Glutamatergic neuron (in vitro differentiated cells): ENCODE measurements at regions not wholly inside any gene's neighbourhood (a gene's known extent, or its start where the extent isn't known, plus 50 kb on each side); places are given as distances from the start of the nearest gene placed in this dataset.
"Not testable (repeated sequence)": the region's sequence is repeated elsewhere in the genome, so short reads cannot be mapped to it uniquely, and the experiment has no call there.

Experiments
- DNase-seq: peaks from one replicate; pipeline ENCODE4 v3.0.0; 2022
- H3K27ac Mint-ChIP-seq: one replicate; pipeline ENCODE4 v1.8.0; 2020; ENCODE audit warnings: mild to moderate bottlenecking, mixed read lengths, inconsistent platforms; ENCODE audit not compliant: unreplicated experiment
- H3K27me3 Mint-ChIP-seq: one replicate; pipeline ENCODE4 v1.8.0; 2020; ENCODE audit warnings: mild to moderate bottlenecking, moderate library complexity, mixed read lengths, inconsistent platforms; ENCODE audit not compliant: unreplicated experiment
- H3K36me3 Mint-ChIP-seq: one replicate; pipeline ENCODE4 v1.8.0; 2020; ENCODE audit warnings: mild to moderate bottlenecking, mixed read lengths, inconsistent platforms; ENCODE audit not compliant: unreplicated experiment
- H3K4me1 Mint-ChIP-seq: one replicate; pipeline ENCODE4 v1.8.0; 2020; ENCODE audit warnings: mild to moderate bottlenecking, low read depth, mixed read lengths, inconsistent platforms; ENCODE audit not compliant: unreplicated experiment
- H3K4me3 Mint-ChIP-seq: one replicate; pipeline ENCODE4 v1.8.0; 2020; ENCODE audit warnings: mild to moderate bottlenecking, mixed read lengths, inconsistent platforms; ENCODE audit not compliant: unreplicated experiment
- H3K9me3 Mint-ChIP-seq: one replicate; pipeline ENCODE4 v1.8.0; 2020; ENCODE audit warnings: mild to moderate bottlenecking, moderate library complexity, mixed read lengths, inconsistent platforms; ENCODE audit not compliant: unreplicated experiment
- CTCF ChIP-seq: fragments of 200-600 bp; sonication (generic); IDR thresholded peaks from one replicate; pipeline ENCODE4 v1.5.0; 2021; ENCODE audit not compliant: partially characterized antibody, unreplicated experiment

DNA sequence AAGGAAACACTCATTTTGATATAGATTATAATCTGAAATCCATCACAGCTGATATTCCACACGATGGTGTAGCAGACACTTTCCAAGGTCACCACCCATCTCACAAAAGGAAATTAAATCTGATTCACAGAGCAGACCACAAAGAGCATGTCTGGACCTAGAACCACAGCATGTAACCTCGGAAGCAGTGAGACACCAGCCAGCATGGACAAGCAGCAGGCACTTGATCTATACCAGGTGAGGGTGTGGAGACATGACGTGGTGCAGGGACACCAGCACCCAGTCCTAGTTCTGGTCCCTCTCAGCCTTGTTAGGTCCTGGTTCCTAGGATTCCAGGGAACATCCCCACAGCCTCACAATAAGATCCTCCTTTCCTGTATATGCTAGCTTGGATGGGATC, 81.9 kb upstream of the FBXO28 start:
- DNase-seq, H3K27ac Mint-ChIP-seq, H3K9me3 Mint-ChIP-seq, H3K36me3 Mint-ChIP-seq, H3K4me1 Mint-ChIP-seq, H3K4me3 Mint-ChIP-seq, H3K27me3 Mint-ChIP-seq: not testable (repeated sequence)

DNA sequence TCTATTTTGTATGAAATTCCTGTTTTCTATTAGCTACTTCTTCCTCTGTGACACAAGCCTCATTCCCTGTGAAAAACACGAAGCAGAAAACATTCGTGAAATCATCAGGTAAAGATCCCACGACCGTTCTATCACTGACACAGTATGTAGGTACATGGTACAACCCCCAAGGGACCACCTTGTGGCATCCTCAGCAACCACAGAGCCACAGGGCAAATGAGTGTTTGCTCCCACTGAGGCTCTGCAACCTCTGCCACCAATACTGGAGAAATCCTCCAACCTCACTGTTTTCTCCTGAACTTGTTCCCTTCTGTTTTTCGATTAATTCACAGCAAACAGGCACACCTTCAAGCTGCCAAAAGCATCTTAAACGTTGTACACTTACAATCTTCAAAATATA, 83.7 kb upstream of the FBXO28 start:
- H3K4me1 Mint-ChIP-seq, H3K36me3 Mint-ChIP-seq, H3K4me3 Mint-ChIP-seq, H3K9me3 Mint-ChIP-seq, H3K27me3 Mint-ChIP-seq, DNase-seq, H3K27ac Mint-ChIP-seq: not testable (repeated sequence)

DNA sequence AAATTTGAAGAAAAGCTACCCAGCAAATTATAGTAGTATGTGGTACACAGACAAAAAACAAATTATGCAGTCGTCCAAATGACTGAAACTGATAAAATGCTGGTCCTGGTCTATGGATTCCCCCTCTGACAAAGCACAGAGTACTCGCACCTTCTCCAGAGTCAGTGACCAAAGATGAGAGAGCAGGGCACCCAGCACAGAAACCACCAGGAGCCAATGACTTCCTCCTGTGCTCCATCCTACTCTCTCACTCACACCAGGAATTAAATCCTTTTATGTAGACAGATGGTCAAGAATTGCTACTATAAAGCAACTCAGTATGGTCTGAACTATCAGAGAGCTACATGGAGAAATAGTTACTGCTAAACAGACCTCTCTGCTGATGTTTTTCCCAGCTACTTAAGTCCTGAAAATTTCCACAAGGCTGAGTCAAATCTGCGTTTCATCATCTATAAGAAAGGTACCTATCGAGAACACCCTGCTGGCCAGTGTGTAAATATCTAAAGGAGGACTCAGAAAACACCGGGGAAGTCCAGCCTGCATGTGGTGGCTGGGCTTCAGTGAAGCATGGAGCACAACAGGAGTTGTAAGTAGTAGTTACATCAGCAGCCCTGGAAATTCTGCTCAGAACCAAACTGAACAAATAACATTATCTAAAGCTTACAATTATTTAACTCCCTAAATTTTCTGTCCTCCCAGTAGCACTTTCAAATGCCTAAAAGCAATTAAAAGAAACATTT, 84.5 kb upstream of the FBXO28 start:
- H3K27ac Mint-ChIP-seq, H3K4me3 Mint-ChIP-seq, H3K36me3 Mint-ChIP-seq, H3K9me3 Mint-ChIP-seq, H3K27me3 Mint-ChIP-seq, DNase-seq, H3K4me1 Mint-ChIP-seq: not testable (repeated sequence)

- not testable (repeated sequence) for DNase-seq, H3K9me3 Mint-ChIP-seq, H3K4me3 Mint-ChIP-seq, H3K36me3 Mint-ChIP-seq, H3K27ac Mint-ChIP-seq, H3K4me1 Mint-ChIP-seq, H3K27me3 Mint-ChIP-seq
These were observed 85.1 kb upstream of the FBXO28 start for GRCh38 chr1:224028802-224029201.

DNA sequence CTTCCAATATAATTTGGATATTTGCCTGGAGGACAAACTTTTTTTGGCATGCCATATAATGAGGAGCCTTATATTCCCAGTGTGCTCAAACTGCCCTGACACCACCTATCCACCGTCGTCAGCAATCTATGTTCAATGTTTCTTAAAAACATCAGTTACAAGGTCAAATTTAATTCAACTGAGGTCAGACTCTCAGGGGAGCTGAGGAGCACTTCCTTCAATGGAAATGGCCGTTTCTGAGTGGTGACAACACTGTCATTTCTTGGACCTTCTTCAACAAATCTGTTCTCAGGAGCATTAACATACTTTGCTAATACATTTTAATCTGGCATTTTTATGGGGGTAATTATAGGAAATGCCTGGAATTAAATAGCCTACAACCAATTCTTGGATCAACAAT, 90.8 kb upstream of the FBXO28 start:
- H3K27me3 Mint-ChIP-seq, H3K4me3 Mint-ChIP-seq, H3K36me3 Mint-ChIP-seq, H3K27ac Mint-ChIP-seq, H3K9me3 Mint-ChIP-seq, DNase-seq, H3K4me1 Mint-ChIP-seq: not testable (repeated sequence)

DNA sequence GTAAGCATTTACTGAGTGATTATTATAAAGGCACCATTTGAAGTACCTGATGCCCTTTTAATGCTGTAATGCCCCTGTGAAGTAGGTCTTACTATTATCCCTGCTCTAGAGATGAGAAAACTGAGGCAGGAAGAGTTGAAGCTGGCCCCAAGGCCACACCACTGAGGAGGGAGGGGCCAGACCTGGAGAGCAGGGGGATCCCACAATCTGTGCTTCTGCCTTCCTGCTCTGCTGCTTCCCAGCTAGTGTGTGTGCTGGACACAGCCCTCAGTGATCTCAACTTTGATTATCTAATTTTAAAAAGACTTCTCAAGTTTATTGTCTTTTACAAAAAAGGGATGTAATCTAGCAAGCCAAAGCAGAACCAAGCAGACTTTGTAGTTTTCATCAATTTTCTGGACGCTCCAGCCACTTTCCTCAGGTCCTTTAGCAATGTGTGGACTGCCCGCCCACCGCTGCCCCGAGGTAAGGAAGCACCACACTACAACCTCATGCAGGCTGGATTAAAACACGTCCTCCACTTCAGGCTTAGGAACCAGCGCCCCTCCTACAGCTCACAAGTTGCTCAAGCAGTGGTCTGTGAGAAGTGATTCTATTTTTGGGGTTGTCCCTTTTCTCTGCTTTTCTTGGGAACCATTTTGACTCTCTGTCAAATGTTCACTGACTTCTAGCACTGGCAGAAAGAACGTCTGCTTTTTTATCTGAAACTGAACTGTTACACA, 91.5 kb upstream of the FBXO28 start:
- H3K27ac Mint-ChIP-seq, H3K4me3 Mint-ChIP-seq, DNase-seq, H3K9me3 Mint-ChIP-seq, H3K27me3 Mint-ChIP-seq, H3K4me1 Mint-ChIP-seq, H3K36me3 Mint-ChIP-seq: not testable (repeated sequence)

GRCh38 chr1:224019866-224020265, 94.0 kb upstream of the FBXO28 start:
- H3K27ac Mint-ChIP-seq, H3K4me1 Mint-ChIP-seq, H3K4me3 Mint-ChIP-seq, H3K36me3 Mint-ChIP-seq, DNase-seq, H3K9me3 Mint-ChIP-seq, H3K27me3 Mint-ChIP-seq: not testable (repeated sequence)

GRCh38 chr1:224015782-224016181, 98.1 kb upstream of the FBXO28 start:
- H3K36me3 Mint-ChIP-seq, H3K27me3 Mint-ChIP-seq, DNase-seq, H3K27ac Mint-ChIP-seq, H3K9me3 Mint-ChIP-seq, H3K4me1 Mint-ChIP-seq, H3K4me3 Mint-ChIP-seq: not testable (repeated sequence)

- peaks cover 2% of the 10 kb centered on the region for H3K9me3 Mint-ChIP-seq
- peaks cover 5% of the 10 kb centered on the region for H3K36me3 Mint-ChIP-seq
- no peak for DNase-seq
- H3K4me3 Mint-ChIP-seq, result no peak overlapping the region
- H3K4me1 Mint-ChIP-seq, result no peaks in the 10 kb centered on the region
- no peak for TF ChIP-seq CTCF
- no peaks in the 10 kb centered on the region for H3K27me3 Mint-ChIP-seq
- H3K27ac Mint-ChIP-seq, result no peak overlapping the region
These were observed 99.6 kb upstream of the FBXO28 start for GRCh38 chr1:224014330-224014649.

GRCh38 chr1:224013626-224014329, 100.1 kb upstream of the FBXO28 start:
- H3K4me1 Mint-ChIP-seq, DNase-seq, H3K4me3 Mint-ChIP-seq, H3K27me3 Mint-ChIP-seq, H3K27ac Mint-ChIP-seq, H3K36me3 Mint-ChIP-seq, H3K9me3 Mint-ChIP-seq: not testable (repeated sequence)

DNA sequence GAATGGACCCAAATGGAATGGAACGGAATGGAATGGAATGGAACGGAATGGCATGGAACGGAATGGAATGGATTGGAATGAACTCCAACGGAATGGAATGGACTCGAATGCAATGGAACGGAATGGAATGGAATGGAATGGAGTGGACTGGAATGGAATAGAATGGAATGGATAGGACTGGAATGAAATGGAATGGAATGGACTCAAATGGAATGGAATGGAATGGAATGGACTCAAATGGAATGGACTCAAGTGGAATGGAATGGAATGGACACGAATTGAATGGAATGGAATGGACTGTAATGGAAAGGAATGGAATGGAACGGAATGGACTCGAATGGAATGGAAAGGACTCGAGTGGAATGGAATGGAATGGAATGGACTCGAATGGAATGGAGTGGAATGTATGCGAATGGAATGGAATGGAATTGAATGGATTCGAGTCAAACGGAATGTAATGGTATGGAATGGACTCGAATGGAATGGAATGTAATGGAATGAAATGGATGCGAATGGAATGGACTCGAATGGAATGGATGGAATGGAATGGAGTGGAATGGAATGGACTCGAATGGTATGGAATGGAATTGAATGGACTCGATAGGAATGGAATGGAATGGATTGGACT, 101.0 kb upstream of the FBXO28 start:
- not testable (repeated sequence) for H3K4me1 Mint-ChIP-seq, DNase-seq, H3K9me3 Mint-ChIP-seq, H3K4me3 Mint-ChIP-seq, H3K27me3 Mint-ChIP-seq, H3K27ac Mint-ChIP-seq
- peaks cover 16% of the 10 kb centered on the region for H3K36me3 Mint-ChIP-seq
